Fibroblast of skin of right biceps (primary cell): ENCODE measurements at regions not wholly inside any gene's neighbourhood (a gene's known extent, or its start where the extent isn't known, plus 50 kb on each side); places are given as distances from the start of the nearest gene placed in this dataset.
"Not testable (repeated sequence)": the region's sequence is repeated elsewhere in the genome, so short reads cannot be mapped to it uniquely, and the experiment has no call there.

Source experiments
- DNase-seq: peaks from one replicate; pipeline ENCODE4 v3.0.0-alpha.2; 2013

DNA sequence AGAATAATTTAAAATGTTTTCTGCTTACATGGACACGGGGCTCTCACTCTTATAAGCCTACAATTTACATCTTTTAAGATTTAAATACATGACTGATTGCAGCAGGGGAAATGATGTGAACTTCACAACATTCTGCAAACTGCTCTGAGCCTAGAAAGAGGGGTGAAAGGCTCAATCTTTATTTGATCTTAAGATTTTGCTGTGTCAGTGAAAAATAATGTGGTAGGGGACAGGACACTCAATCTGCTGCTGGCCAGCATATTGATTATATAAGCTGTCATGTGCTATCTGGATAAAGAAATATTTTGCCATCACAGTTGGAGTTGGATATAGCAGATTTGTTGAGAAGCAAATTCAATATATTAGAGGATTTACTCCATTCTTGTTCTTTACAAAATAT, 2210.5 kb downstream of the PCDH7 start:
- no peak for DNase-seq

DNA sequence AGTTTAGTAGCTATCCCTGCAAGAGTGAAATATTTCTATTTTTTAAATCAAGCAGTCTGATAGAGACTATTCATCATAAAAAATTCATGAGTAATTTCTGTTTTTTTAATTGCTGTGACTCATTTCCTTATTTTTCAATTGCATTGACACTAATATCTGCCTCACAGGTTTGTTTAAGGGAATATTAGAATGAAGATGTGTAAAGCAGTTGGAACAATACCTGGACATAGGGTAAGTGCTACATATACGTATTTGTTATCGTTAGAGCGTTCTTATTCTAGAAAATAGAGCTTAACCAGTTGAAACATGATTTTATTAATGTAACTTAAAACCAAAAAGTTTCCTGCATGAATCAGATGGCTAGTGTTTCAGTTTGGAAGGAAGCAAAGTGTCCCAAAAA, 2211.3 kb downstream of the PCDH7 start:
- DNase-seq, result no peak

DNA sequence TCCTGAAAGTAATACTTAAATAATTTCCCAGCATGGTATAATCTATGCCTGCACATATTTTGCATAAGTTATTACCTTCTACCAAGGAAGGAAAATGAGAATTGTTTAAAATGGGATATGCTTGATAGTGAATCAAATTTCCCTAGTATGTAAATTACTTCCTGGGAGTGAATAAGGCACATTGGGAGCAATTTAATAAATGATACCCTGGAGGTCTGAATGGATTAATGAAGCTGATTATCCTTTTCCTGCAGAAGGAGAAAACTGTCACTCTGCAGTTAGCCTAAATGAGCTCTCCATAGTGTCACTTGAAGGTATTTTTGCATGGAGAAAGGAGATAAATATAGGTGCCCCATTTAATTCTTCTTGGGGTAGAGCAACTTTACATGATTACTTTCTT, 2212.0 kb downstream of the PCDH7 start:
- DNase-seq, result no peak

DNA sequence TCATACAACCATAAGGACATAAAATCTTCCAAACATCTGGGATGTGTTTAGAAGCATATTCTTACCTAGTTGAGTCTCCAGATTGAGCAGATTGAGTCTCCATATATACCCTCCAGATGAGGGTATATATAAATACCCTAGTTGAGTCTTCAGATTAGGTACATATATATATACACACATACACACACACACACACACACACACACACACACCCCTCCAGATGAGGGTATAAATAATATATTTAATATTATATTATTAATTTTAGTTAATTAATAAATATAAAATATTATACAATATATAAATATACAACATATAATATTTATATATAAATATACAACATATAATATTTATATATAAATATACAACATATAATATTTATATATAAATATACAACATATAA, 2219.1 kb downstream of the PCDH7 start:
- not testable (repeated sequence) for DNase-seq

DNA sequence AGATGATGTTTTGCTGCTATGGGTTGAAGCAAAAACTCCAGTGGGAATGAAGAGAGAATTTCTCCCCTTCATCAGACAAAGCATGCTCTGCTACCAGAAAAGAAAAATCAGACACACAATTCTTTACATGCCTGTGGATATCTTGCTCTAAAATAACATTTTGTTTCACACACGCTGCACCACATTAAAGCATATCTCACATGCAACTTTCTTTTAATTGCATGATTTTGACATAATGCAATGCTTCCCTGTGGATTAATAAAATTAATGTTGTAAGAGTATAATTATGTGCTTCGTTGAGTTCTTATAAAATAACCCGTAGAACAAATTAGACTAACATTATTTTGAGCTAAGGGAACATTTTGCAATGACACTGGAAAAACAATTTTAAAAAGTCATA, 2230.7 kb downstream of the PCDH7 start:
- DNase-seq, result no peak

DNA sequence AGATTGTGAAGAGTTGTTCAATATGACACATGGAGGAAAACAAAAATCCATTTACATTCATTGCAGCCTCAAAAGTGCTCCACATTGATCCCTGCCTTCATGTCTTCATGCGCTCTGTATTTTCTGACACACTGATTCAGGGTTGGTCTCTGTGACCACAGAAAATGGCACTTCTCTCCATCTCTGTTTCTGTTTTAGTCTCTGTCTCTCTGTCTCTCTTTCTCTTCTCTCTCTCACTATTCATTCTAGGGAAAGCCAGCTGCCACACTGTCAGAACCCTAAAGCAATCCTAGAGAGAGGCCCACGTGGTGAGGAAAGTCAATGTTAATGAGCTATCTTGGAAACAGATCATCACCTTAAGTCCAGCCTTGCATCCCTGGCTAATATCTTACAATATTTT, 2238.4 kb downstream of the PCDH7 start:
- no peak for DNase-seq

DNA sequence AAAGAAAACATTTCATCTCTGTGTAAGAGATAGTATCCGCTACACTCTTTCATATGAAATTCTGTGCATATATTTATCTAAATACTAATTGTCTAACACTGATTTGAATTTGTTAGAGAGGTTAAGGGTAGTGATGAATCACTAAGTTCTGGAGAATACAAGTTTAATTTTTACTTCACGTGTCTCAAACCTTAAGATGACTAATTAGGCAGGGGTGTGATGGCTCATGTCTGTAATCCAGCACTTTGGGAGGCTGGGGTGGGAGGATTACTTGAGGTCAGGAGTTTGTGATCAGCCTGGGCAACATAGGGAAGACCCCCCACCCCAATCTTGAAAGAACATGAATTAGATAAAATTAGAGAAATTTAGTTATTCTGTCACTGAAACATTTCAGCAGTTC, 2241.9 kb downstream of the PCDH7 start:
- DNase-seq, result no peak

DNA sequence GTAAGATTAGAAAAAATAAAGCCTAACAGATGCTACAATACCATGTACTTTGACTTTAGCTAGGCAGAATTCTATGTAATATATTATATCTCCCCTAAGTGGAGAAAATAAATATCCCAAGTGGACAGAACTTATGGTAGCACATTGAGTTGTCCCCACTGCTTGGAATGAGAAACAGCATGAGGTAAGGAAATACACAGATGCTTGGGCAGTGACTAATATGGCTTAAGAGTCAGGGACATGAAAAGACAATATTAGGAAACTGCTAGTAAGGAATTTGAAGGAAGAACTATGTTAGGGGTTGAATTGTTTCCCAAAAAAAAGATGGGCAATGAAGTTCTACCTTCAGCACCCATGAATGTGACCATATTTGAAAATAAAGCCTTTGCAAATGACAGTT, 2265.1 kb downstream of the PCDH7 start:
- peak; percentile 64 for DNase-seq

DNA sequence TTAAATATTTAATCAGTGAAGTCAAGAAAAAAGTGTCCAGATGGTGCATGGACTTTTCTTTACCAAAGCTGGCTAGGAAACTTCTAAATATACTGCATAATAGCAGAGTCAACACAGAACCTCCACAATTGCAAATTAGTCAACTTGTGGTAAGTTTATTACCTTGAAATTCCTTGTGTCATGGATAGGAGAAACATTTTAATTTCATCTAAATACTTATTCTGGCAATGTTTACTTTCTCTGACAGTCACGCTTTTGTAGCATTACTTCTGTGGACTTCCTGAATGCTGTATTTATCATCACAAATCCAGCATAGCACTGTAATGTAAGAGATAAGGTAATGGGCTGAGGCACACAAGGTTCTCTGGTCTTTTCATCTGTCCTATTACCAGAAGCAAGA, 2266.1 kb downstream of the PCDH7 start:
- no peak for DNase-seq

DNA sequence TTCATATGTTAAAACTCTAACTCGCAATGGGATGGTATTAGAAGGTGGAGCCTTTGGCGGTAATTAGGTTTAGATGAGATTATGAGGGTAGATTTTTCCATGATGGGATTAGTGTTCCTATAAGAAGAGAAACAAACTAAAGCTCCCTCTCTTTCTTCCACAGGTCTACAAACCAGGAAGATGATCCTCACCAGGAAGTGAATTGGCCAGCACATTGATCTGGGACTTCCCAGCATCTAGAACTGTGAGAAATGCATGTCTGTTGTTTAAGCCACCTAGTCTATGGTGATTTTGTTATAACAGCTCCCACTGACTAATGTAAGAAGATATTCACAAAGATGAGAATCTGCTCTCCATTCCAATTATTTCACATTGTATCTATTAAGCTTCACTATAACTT, 2266.9 kb downstream of the PCDH7 start:
- no peak for DNase-seq

DNA sequence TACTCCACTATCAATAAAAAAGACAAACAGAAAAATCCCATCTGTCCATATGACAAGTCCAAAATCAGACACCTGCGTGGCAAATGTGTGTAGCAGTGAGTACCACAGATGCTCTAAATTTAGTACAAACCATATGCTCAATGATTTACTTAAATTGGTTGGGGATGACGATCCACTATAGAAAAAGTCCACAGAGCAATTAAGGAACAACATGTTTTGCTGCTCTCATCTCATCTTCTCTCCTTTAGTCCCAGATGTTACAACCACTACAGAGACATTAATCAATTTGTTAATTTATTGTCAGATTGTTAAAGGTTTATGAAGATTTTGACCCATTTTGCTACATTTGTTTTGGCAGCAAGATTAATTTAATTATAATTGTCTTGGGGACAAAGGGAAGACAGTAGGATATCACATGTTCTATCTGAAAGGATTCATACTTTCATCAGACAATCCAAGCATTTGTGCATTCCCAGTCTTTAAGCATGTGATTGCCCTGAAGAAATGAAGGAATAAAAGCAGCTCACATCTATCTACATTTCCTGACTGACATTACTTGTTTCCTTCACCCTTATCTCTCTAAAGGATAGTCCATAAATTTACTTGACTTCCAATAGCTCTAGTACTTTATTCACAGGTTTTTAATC, 2268.1 kb downstream of the PCDH7 start:
- no peak for DNase-seq

DNA sequence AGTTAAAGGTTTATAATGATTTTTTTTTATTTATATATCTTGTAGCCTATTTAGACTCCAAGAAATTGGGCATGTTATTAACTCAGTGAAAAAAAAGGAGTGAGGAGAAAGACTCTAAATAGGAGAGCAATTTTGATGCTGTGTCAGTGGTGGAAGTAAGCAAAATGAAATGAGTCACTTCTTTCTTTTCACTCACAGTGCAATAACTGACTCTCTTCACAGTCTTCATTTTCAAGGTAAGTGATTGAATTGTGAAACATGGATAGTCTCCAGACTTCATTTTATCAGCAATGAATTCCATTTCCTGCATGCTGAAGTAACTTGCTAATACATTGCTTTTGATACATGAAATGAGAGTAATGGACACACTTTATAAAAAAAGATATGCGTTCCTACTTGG, 2271.5 kb downstream of the PCDH7 start:
- DNase-seq, result no peak

DNA sequence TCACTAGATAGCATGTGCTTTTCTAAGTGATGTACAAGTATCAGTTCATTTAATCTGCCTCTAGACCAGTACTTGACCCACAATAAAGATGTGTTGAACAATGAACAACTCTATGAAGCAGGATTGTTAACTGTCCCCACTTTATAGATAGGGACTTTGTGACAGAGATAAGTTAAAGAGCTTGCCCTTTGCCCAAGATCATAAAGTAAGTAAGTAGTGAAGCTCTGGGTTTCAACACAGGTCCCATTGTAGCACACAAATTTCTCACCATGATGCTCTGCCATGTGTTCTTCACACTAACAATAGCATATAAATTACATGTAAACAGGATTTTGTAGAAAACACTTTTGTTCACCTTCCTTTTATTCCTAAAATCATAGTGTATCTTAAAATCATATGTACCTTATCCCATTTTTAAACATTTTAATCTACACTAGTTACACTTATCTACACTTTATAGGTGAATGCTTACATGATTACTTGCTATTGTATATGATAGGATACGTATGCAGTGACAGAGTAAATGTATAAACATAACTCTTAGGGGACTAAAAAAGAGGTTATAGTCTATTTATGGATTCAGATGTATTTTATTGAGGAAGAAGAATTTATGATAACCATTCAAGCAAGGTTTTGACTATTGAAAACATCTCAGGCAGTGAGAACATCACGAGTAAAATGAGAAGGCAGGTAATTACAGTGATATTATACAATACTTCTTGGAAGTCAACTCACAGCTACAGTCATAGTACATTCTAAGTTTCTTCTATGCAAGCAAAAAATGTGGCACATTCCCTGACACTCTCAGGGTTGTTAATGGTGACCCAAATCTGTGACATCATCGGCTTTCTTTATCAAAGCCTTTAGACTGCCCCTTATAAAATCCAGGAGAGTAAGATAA, 2275.1 kb downstream of the PCDH7 start:
- no peak for DNase-seq

DNA sequence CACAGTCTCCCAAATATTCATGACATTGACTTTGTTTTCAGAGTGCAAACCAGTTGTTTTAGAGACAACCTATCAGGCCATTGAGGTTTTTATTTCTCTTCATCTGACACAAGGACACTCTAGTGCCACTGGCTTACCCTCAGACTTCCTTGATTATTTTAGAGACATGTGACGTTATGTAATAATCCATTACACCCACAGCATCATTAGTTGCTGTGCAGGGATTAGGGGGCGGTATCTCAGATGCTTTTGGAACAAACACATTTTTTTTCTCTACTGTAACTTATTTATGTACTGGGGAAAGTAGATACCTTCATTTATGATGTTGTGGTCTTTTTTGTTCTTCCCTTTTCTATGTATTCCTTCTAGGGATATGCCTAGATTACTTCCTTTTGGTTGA, 2293.1 kb downstream of the PCDH7 start:
- DNase-seq, result no peak

DNA sequence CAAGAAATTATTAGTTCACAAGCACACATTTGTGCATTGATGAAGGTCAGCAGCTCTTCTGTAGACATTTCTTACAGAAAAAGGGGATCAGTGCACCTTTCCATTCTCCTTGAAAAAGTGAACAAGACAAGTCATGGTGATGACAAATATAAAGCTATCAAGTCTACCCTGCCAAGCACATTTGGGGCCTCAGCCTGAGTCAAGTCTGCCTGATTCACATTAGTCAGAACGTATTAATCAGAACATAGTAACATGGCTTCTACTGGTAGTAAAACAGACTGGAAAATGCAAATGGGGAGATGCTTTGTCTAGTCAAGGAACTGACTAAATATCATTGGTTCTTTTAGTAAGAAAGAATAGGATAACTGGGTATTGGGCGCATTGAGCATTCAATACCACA, 2305.1 kb downstream of the PCDH7 start:
- peak; percentile 2 for DNase-seq

DNA sequence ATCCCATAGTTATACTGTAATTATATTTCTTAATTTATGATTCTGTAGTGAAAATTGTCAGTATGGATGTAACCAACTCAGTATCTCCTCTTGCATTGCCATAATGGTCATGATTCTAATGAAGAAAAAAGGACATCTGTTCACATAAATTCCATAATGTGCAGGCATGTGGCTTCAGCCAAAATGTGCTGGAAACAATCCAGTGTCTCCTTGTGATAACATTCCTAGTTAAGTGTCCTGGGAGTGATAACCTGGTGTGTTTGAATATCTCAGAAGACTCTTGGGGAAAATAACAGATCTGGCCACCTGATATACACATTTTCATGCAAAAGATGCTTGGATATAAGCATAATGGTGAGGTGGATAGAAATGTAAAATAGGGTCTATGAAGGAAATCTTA, 2309.8 kb downstream of the PCDH7 start:
- DNase-seq, result no peak

DNA sequence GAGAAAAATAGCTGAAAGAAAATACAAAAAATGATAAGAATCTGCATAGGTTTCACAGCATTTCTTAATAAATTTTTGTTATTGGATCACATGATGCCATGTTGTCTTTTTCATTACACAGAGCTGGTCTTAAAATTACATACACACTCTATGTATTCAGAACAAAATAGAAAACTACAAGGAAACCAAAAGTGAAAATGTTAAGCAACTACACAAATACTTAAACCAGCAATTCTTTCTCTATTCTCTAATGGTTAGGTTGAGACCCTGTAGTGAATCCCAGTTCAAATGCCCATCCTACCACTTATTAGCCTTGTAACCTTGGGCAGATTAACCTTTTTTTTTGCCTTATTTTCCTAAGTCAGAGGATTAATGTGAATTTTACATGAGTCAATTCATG, 2311.2 kb downstream of the PCDH7 start:
- no peak for DNase-seq

DNA sequence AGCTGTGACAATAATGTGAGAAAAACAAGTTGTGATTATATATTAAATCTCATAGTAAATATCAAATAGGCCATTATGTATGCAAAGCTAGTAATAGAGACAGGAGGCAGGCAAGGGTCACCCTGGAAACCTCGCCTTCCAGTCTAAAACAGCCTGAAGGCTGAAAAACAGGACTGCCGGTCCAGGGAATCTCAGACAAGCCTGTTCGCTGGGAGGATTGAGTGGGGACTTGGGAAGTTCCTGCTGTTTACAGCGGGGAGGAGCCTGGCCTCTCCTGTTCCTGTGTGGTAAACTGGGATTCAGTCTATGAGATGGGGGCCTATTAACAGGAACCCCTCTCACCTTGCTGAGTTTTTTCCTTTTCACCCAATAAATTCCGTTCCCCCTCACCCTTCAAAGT, 2317.3 kb downstream of the PCDH7 start:
- DNase-seq, result no peak

DNA sequence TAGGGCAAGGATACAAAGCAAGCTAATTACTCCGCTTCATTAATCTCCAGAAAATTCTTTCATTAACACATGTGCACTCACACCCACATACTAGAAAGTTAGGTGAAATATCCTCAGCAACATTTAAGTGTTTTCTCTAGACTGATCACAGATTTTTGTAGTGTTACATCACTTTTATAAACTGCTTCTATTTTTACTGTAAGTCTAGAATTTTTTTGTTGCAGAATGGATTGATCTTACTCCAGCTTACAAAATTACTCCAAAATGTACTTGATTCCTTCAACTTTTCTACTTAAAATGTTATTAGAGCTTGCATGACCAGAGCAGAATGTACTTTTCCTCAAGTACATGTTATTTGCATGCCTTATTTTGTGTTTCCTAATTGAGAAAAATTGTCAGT, 2325.2 kb downstream of the PCDH7 start:
- no peak for DNase-seq

DNA sequence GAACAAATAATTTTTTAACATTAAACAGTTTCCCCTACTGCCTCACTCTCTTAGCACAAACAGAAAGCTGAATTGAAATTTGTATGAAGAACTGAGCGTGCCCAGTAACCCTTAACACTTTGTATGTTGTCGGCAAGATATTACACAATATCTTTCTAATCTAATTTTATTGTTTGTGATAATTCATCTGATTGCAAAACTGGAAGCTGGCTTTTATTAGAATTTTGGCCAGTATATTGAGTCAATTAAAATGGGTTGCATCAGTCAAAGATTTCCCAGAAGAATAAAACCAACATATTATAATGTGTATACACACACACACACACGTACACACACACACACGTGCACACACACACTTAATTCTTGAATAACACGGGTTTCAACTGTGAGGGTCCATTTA, 2332.1 kb downstream of the PCDH7 start:
- DNase-seq, result no peak

DNA sequence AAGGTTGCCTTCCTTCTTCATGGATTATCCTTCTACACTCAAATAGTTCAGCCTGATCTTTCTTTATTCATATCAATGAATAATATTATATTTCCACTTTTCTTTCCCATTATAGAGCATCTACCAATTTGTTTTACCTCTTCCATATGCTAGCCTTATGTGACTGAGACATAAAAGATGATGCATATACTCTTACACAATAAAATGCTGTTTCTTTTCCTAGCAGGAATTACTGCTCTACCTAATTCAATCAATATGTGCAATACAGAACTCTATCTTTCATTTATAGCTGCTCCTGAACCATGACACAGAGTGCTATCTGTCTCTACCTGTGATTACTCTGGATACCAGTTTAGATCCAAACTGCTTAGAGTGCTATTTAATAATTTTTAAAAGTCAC, 2334.0 kb downstream of the PCDH7 start:
- no peak for DNase-seq

DNA sequence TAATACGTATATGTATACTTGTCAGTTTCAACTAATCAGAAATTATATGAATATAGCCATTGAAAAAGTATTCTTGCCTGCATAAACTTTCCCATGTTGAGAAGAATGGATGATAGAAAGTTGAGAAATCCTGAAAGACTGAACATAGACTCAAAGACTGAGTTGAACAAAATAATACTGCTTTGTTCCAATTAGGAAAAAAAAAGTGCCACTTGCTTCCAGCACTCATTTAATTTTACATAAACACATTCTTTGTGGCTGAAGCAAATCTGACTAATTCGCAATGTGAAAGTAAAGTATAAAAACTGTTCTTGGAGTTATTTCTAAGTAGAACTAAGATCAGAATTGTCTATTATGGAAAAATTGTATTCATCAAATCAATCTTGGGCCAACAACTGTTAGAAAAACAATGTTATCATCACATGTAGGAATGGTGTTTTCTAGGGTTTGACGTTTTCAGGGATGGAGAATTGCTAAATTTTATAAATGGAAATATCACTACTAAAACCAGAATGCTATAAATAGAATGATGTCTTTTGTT, 2334.6 kb downstream of the PCDH7 start:
- peak; percentile 19 for DNase-seq

DNA sequence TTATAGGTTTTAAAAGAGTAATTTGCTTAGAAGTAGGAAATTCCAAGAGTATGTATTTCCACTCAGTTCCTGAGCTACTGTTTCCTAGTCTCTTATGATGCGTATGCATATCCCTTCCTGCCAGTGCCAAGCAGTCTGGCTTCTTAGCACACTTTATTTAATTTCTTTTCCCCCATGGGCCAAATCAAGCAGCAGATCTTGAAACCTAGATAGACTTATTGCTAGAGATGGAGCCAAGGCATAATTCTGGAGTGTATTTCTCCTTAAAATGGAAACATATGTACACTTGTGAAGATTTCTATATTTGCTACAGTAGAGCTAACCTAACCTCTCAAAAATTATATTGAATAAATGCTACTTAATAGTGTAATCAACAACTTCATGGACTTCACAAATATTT, 2337.6 kb downstream of the PCDH7 start:
- no peak for DNase-seq

DNA sequence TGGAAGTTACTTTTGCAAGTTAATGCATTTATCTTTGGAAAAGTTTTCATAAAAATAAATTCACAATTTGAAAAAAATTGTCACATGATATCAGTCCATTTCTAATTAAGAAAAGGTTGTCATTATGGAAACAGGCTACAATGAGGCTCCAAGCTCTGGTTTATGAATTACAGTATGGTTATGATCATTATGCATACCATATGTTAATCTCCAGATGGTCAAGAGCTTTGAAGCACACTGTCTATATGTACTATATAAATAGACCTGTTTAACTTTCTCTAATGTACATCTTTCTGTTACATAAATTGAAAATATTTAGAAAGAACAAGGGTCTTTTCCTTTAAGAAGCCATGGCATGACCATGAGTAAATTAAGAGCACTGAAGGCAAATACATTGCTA, 2338.8 kb downstream of the PCDH7 start:
- no peak for DNase-seq
